GM21786 (cell line): ENCODE measurements at regions not wholly inside any gene's neighbourhood (a gene's known extent, or its start where the extent isn't known, plus 50 kb on each side); places are given as distances from the start of the nearest gene placed in this dataset.
A peak's percentile ranks its signal among the peaks of the same experiment; 100 is the strongest.
"Not testable (repeated sequence)": the region's sequence is repeated elsewhere in the genome, so short reads cannot be mapped to it uniquely, and the experiment has no call there.

Experiments
- ATAC-seq: cut with Tn5 transposase; IDR thresholded peaks from one replicate; pipeline ENCODE4 v1.9.1; 2021; ENCODE audit not compliant: unreplicated experiment

DNA sequence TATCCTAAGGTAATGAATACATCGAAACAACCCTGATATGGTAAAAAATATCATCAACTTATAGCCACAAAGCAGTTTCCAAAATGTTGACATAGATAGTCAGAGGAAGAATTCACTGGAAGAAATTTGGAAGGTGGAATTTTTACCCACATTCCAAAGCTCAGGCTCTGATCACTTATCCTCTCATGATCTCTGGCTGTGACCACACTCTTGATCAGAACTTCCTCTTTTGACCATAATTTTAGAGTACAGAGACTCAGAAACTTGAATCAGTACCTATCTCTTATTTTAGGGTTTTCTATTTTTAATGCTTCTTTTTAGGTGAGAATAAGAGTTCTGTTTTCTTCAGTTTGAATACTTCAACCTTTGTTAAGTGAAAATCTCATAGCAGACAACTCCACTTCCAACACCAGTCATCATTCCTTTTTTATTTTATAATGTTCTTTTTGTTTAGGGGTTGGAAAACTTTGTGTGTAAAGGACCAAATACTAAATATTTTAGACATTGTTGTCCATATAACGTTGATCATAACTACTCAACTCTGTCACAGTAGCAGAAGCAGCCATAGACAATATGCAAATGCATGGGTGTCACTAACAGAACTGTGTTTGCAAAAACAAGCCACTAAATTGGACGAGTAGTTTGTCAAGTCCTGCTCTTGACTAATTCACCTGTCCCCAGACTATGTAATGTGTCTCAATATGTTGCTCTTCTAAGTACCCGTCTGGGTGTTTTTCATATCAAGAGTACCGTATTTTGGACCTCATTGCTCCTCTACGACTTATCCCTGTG lies 891.6 kb upstream of the CRIM1 start:
- no peak for ATAC-seq

DNA sequence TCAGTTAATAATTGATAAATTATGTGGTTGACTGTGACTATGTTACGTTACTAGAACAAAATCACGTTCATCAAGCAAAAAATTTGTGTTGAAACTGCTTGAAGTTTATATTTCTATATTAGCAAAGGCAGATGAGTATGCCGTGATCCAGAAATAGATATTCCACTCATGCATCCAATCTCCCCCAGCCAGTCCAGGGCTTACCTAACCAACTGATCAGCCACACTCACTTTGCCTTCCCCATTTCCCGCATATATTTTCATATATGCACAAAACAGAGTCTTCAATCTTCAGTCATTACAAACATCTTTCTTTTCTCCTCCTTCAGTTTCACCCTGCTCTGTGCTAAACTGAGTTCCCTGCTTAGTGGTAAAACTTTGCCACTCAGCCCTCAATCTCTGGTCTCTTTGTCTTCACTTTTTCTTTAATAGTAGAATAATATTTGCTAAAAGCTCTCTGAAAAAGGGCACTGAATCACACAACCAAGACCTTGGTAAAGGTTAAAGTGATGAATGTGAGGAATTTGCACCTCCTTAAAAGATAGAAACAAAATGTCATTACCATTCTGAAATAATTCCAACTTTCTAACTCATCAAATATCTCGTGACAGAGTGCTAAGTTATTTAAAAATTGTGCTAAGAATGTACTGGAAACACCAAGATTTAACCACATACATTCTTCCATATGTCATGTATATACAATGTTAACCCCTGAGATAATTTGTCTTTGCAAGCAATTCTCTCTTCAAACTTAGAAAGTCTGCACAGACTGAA lies 893.2 kb upstream of the CRIM1 start:
- no peak for ATAC-seq

DNA sequence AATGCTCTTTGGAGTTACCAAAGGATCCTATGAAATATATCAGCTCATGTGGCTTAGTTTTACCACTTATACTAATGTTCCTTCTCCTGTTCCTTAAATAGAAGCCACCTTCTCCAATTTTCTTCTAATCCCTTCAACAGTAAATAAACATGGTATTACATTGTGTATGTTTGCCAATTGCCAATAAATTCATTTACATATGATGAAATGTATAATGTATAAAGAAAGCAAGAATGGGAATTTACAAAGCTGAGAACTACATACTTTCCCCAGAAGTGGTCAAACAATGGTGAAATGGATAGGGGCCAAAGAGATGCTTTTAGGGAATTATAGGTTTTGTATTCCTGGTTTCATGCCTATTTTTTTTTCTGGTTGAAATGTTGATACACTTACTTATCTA lies 894.2 kb upstream of the CRIM1 start:
- no peak for ATAC-seq

DNA sequence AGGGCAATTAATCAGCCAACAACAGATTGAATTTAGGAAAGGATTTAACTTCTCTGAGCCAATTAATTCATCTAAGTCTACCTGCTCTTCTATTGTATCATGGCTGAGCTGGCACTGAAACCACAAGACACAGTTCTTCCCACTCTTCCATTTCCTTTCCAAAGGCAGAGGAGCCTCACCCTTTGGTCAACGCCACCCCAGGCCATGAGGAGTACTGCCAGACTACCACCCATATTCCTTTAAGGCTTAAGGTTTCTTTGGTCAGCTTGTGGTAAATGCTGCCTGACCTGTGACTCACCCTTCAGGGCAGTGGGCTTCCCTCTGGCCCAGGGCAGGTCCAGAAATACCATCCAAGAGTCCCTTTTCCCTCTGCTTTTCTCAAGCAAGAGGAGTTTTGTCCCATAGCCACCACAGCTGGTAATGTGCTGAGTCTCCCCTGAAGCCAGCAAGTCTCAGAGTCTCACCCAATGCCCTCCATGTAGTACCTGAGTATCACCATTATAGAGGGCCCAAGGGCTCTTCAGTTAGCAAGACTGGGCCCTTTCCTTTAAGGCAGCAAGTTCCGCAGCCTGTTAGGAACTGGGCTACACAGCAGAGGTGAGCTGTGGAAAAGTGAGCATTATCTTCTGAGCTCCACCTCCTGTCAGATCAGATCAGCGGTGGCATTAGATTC lies 900.5 kb upstream of the CRIM1 start:
- ATAC-seq, result no peak

DNA sequence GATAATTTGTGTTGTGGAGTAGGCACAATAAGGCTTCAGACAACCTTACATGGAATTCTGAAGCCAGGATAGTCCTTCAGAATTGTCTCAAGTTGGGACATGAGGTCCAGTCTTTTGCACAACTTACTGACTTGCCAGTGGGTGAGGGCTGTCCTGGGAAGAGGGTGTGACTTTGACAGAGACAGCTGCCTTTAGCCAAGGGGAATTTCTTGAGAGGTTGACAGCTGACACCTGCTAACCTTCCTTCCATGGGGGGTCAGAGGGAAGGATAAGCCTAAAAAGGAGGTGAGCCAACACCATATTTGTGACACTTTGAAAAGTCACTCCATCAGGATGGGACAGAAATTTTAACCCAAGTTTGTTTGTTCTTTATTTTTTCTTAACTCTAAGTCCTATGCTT lies 907.8 kb upstream of the CRIM1 start:
- ATAC-seq, result no peak

DNA sequence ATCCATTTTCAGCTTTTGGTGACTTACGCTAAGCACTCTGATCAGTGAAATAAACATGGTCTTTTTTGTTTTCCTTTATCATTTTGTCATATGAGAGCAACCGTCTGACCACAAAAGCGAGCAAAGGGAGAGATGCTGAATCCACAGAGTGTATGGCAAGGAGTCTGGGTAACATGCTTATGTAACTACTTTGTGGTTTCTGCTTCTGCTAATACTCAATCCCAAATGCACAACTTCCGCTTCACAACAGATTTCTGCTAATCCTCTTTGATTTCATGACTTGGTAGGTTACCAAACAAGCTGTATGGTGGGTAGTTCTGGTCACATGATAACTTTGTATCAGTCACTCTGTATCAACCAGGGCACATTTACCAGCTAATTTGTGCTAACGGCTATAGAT lies 908.4 kb upstream of the CRIM1 start:
- no peak for ATAC-seq

DNA sequence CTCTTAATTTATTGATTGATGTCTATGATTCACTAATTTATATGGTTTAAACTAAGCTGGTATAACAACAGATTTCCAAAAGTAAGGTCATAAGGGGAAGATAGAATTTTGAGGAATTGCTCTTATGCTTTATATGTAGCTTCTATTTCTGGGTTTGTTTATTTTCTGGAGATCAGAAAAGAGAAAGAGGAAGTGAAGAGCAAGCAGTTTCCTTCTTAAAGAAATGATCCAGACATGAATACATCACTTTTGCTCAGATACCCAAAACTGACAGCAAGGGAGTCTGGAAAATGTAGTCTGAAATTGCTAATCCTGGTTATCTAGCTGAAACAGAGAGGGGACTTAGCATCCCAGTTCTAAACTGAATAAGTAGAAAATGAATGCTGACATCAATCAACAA lies 912.5 kb upstream of the CRIM1 start:
- no peak for ATAC-seq

DNA sequence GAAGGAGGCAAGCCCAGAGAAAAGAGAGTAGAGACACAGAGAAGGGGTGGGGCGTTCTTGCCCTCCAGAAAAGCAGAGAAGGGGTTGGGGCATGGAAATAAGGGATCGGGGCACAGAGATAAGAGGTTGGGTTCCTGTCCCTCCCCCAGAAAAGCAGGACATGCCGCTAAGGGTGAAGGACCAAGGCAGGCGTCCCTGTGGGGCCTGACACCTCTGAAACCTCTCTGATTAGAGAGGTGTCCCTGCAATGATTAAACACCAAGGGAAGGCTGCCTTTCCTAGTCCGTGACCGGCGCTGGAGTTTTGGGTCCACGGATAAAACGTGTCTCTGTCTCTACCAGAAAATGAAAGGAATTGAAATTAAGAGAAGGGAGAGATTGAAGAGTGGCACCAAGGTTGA lies 914.0 kb upstream of the CRIM1 start:
- not testable (repeated sequence) for ATAC-seq

DNA sequence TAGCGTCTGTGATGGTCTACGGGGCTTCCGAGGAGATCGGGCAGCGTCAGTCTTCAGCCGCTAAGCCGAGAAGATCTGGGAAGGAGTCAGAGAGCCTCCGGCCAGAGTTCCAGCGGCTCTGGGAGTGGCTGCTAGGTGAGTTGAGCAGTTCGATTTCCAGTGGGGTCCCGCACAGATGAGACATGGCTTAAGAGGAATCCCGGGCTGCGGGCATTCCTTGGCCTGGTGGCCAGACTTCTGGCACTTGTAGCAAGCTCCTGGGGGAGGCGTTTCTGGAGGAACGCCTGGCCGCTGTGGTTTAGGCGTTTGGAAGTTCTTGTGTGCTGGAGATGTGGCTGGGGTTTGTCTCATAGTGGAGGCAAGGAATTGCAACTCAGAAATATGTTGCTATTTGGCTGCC lies 915.3 kb upstream of the CRIM1 start:
- ATAC-seq, result not testable (repeated sequence)

DNA sequence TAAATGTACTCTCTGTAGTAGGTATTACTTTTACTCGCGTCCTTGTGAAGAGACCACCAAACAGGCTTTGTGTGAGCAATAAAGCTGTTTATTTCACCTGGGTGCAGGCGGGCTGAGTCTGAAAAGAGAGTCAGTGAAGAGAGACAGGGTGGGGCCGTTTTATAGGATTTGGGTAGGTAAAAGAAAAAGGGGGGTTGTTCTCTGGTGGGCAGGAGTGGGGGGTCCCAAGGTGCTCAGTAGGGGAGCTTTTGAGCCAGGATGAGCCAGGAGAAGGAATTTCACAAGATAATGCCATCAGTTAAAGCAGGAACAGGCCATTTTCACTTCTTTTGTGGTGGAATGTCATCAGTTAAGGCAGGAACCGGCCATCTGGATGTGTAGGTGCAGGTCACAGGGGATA lies 918.7 kb upstream of the CRIM1 start:
- not testable (repeated sequence) for ATAC-seq

DNA sequence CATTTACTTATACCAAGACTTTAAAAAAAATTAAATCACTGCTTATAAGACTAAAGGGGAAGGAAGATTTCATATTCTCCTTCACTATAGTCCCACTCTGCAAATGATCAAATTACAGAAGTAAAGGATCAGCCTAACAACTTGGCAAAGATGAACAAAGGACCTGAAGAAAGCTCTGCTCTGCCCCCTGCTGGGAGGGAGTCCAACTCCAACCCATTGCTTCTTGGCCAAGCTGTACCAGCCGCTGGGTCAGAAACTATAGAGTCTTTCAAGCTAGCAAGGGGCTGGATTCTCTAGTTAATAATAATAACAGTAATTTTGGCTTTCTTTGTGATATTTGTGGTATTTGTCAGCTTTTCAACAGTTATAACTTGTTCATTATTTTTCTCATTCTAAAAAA lies 927.0 kb upstream of the CRIM1 start:
- peak; percentile 69 for ATAC-seq

DNA sequence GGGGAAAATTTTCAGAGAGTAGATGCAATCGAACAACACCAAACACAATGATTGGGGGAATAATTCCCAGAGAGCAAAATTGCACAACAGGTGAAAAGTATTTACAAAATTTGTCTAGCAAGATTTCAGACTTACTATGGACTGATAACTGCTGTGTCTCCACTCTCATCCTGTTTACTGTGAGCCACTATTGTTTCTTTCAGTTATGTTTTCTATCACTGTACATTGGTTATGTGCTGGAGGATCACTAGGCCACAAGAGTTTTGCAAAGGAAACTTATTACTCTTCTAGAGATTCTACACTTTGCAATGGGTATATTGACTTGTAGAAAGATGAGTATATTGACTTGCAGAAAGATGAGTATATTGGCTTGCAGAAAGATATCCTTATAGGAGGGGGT lies 934.1 kb upstream of the CRIM1 start:
- no peak for ATAC-seq

DNA sequence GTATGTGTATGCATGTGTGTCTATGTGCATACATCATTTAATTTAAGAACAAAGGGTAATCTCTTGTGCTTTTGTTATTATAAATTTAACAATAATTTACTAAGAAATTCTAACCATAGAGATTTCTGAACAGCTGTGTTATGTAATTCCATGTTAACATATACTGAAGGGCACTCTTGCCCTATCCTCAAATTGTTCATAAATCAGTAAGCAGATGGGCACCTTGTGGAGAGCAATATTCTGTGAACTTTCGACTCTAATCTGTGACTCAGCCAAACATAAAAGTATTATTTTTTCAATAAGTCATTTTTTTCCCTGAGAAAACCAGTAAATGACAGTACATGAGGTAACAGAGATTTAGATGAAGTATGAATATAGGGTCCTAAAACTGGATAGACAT lies 938.3 kb upstream of the CRIM1 start:
- no peak for ATAC-seq

DNA sequence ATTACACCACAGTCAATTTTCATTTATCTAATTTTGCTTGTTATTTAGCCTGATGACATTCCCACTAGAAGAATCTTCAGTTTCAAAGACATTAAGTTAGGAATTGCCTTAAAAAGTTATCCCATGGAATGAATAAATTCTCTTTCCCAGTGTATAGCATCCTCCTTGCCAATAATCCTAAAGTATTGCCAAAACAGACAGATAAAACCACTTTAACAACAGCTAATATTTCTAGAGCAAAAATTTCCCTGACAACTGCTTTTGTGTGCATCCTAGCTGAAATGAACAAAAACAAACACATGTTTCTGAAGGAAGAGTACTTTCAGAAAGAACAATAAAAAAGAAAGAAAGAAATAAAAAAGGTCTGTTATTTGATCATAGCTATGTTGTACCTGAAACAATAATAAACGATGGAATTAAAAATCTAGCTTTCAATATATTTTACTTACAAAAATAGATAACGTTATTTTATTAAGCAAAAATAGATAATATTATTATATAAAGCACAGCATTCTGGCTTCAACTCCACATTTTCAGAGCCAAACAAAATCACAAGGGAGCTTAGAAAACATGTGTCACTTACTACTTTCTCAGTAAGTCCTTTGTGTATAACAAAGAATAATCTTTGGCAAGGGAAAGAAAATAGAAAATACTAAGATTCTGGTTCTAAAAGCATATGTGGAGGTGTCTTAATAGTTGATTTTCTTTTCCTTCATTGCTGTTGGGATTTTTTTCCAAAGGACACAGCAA lies 939.0 kb upstream of the CRIM1 start:
- ATAC-seq, result no peak

DNA sequence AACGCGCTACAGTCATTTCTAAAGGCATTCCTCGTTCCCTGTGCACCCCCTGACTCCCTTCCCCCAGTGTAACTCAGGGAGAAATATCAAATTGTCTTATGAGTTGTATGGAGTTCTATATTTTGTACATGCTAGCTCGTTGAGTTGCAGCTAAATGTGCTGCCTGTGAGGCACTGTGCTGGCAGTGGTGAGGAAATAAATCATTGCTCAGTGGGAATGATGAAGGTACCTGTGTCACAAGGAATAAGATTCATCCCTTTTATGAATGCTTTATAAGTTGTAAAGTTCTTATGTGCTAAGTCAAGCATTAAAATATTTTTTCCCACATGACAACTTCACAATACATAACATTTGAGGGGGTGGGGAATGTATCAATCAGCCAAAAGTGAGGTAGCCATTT lies 939.6 kb upstream of the CRIM1 start:
- no peak for ATAC-seq

DNA sequence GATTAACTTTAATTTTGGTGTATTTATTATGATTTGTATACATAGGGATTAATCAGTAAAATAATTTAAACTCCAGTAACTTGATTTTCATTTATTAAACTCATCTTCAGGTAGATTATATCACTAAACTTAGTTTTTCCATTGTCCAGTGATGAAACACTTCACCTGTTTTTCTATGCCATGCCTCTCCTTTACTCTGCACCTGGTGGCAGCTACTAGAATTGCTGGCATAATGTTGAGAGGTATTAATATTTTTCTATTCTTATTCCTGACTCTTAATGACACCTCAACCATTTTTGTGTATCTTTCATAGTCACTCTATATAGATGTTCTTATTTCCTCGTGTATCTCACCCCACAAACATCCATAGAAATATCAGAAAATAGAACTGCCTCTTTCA lies 940.3 kb upstream of the CRIM1 start:
- no peak for ATAC-seq

DNA sequence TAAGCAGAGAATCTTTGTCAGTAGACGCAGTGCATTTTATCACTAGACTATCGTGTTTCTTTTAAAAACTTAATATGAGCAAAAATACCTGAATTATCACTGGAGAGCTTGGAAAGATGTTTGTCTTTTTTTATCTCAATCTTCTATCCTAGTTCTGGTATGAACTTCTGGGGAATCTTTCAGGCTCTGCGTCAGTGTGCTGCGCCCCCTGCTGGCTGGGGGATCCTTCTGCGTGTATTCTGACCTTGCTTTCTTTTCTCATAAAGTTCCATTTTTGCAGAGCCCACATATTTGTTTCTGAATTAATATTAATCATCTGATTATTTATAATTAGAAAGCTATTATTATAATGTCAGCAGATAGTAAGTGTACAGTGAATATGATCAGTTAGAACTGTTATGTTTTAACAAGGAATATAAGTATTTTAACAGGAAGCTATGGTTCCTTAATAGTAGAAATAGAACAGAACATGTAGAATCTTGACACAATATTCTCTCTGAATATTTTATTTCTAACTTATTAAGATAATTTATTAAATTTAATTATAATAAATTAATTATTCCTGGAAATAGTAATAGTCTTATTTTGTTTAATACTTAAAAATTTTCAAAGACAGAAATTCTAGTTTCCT lies 945.0 kb upstream of the CRIM1 start:
- ATAC-seq, result peak; percentile 80

DNA sequence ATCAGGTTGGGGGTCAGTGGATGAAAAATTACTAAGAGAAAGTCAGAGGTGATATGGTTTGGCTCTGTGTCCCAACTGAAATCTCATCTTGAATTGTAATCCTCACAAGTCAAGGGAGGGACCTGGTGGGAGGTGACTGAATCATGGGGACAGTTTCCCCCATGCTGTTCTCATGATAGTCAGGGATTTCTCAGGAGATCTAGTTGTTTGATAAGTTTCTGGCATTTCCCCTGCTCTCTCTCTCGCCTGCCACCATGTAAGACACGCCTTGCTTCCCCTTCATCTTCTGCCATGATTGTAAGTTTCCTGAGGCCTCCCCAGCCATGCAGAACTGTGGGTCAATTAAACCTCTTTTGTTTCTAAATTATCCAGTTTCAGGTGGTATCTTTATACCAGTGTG lies 945.8 kb upstream of the CRIM1 start:
- ATAC-seq, result no peak

DNA sequence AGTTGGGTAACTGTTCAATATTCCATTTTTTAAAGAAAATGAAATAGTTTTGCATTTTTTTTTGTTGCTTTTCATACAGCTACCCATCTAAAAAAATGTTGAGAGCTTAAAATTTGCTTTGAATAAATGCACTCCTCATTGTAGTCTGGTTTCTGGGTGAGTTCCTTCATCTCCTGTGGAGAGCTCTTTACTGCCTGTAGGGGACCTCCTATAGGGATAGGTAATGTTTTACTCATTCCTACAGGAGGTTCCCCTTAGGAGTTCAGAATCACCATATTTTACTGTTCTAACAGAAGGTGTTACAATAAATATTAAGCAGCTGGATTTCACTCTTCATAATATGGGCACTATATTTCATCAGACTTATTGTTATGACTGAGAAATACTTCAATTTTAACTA lies 947.3 kb upstream of the CRIM1 start:
- ATAC-seq, result no peak

DNA sequence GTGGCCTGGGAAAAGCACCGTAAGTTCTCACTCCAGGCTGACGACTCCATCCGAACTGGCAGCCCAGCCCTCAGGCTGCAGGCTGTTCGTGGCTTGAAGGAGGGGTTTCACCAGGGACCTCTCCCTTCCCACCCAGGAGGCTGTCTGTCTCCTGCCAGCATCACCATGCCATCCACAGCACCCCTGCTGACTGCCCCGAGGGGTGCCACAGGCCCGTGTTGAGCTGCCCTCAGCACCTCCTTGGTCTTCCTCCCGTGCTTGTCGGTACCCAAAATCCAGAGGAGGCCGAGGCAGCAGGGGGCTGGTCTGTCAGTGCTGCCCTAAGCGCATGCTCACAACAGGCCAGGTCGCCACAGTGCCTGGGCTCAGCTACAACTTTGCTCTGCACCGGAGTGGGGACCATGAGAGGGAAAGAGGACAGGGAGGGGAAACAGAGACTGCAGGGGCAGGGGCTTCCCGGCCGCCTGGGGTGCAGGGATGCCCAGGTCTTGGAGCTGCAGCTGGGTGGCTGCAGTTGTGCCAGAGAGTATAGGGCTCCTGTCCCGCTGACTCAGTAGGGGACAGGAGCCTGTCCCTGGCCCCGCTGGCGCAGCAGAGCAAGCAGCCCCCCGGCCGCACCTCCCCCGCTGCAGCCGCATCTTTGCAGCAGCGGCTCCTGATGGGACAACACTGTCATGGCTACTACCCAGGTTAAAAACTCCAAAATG lies 963.7 kb upstream of the CRIM1 start:
- ATAC-seq, result no peak
